Gastrocnemius medialis (tissue), 4 donors: ENCODE measurements at regions not wholly inside any gene's neighbourhood (a gene's known extent, or its start where the extent isn't known, plus 50 kb on each side); places are given as distances from the start of the nearest gene placed in this dataset.

Source experiments
- CTCF ChIP-seq, 5 experiments: fragments of 450-650 bp in 3 of 5; fragments of 200-600 bp in 2 of 5; sonication (generic) in 2 of 5; IDR thresholded peaks in 4 of 5; conservative IDR thresholded peaks in 1 of 5; 1 replicate in 4 of 5; 2 replicates in 1 of 5; pipeline ENCODE4 v1.5.1; 2016 to 2019; ENCODE audit warnings: antibody characterized with exemption in 5 of 5, mild to moderate bottlenecking in 3 of 5, moderate library complexity in 3 of 5
- POLR2A ChIP-seq, 2 donors: fragments of 450-650 bp; IDR thresholded peaks; one replicate each; pipeline ENCODE4 v1.6.1; 2017; ENCODE audit warnings: antibody characterized with exemption in 2 of 2, mild to moderate bottlenecking in 2 of 2, moderate library complexity in 2 of 2

- TF ChIP-seq POLR2A (IDR thresholded peaks at IDR 0.05) (no peak), CTCF (IDR thresholded peaks at IDR 0.05 in 4 of 5, conservative IDR thresholded peaks at IDR 0.05 in 1 of 5) (no peak)
Measured at GRCh38 chr14:84533181-84533725, 996.7 kb upstream of the FLRT2 start.
